ENCODE measurements at regions not wholly inside any gene's neighbourhood (a gene's known extent, or its start where the extent isn't known, plus 50 kb on each side); places are given as distances from the start of the nearest gene placed in this dataset.

- Mint-ChIP-seq H3K4me3 (no peak overlapping the region), H3K27ac (peak overlapping the region; percentile 98), H3K4me1 (peaks cover 52% of the 10 kb centered on the region), H3K27me3 (ENCODE audit: low read depth, poor library complexity) (no peaks in the 10 kb centered on the region), H3K36me3 (ENCODE audit: low read depth) (peaks cover 6% of the 10 kb centered on the region), H3K9me3 (peaks cover 8% of the 10 kb centered on the region)
- TF ChIP-seq CTCF (IDR thresholded peaks at IDR 0.05): no peak
- DNase-seq: no peak
Measured at GRCh38 chr6:125423047-125423446, 121.3 kb upstream of the HDDC2 start.

GRCh38 chr6:125431971-125432370 lies 130.2 kb upstream of the HDDC2 start:
- Mint-ChIP-seq H3K27ac (no peak overlapping the region), H3K9me3 (peaks cover 13% of the 10 kb centered on the region), H3K4me3 (no peak overlapping the region), H3K4me1 (peaks cover 23% of the 10 kb centered on the region), H3K36me3 (ENCODE audit: low read depth) (peaks cover 9% of the 10 kb centered on the region), H3K27me3 (ENCODE audit: low read depth, poor library complexity) (no peaks in the 10 kb centered on the region)
- TF ChIP-seq CTCF (IDR thresholded peaks at IDR 0.05): no peak
- DNase-seq: no peak

- Mint-ChIP-seq H3K9me3 (peaks cover 11% of the 10 kb centered on the region), H3K27ac (no peak overlapping the region), H3K36me3 (ENCODE audit: low read depth) (peaks cover 6% of the 10 kb centered on the region), H3K4me3 (no peak overlapping the region), H3K27me3 (ENCODE audit: low read depth, poor library complexity) (no peaks in the 10 kb centered on the region), H3K4me1 (peaks cover 23% of the 10 kb centered on the region)
- DNase-seq: no peak
- TF ChIP-seq CTCF (IDR thresholded peaks at IDR 0.05): no peak
Measured at GRCh38 chr6:125432963-125433362, 131.2 kb upstream of the HDDC2 start.

GRCh38 chr6:125434760-125435159 lies 133.0 kb upstream of the HDDC2 start:
- Mint-ChIP-seq H3K4me3 (no peak overlapping the region), H3K27ac (no peak overlapping the region), H3K9me3 (peaks cover 3% of the 10 kb centered on the region), H3K36me3 (ENCODE audit: low read depth) (no peaks in the 10 kb centered on the region), H3K4me1 (peaks cover 23% of the 10 kb centered on the region), H3K27me3 (ENCODE audit: low read depth, poor library complexity) (no peaks in the 10 kb centered on the region)
- no peak for DNase-seq
- TF ChIP-seq CTCF (IDR thresholded peaks at IDR 0.05): no peak

- H3K9me3 Mint-ChIP-seq: no peaks in the 10 kb centered on the region
- no peak for DNase-seq
- H3K4me3 Mint-ChIP-seq: no peak overlapping the region
- peaks cover 21% of the 10 kb centered on the region for H3K4me1 Mint-ChIP-seq
- H3K36me3 Mint-ChIP-seq (ENCODE audit: low read depth): no peaks in the 10 kb centered on the region
- no peaks in the 10 kb centered on the region for H3K27me3 Mint-ChIP-seq (ENCODE audit: low read depth, poor library complexity)
- no peak for TF ChIP-seq CTCF (IDR thresholded peaks at IDR 0.05)
- H3K27ac Mint-ChIP-seq: no peak overlapping the region
Measured at GRCh38 chr6:125439512-125439911, 137.7 kb upstream of the HDDC2 start.

GRCh38 chr6:125444006-125444923 lies 142.5 kb upstream of the HDDC2 start:
- TF ChIP-seq CTCF (IDR thresholded peaks at IDR 0.05): no peak
- peaks cover 44% of the 10 kb centered on the region for H3K4me1 Mint-ChIP-seq
- H3K9me3 Mint-ChIP-seq: peaks cover 6% of the 10 kb centered on the region
- peak; percentile 61 for DNase-seq
- H3K27ac Mint-ChIP-seq: peak overlapping the region; percentile 64
- peak overlapping the region; percentile 50 for H3K4me3 Mint-ChIP-seq
- no peaks in the 10 kb centered on the region for H3K36me3 Mint-ChIP-seq (ENCODE audit: low read depth)
- H3K27me3 Mint-ChIP-seq (ENCODE audit: low read depth, poor library complexity): no peaks in the 10 kb centered on the region

Data from nephron progenitor cell (in vitro differentiated cells).